Hematopoietic multipotent progenitor cell treated with erythropoietin and hydrocortisone succinate and interleukin-3 and kit ligand, for 17 days (in vitro differentiated cells): ENCODE measurements at regions not wholly inside any gene's neighbourhood (a gene's known extent, or its start where the extent isn't known, plus 50 kb on each side); places are given as distances from the start of the nearest gene placed in this dataset.

ENCODE experiments used
- DNase-seq: peaks from one replicate; pipeline ENCODE4 v3.0.0-alpha.2; 2015; ENCODE audit warnings: low spot score

DNA sequence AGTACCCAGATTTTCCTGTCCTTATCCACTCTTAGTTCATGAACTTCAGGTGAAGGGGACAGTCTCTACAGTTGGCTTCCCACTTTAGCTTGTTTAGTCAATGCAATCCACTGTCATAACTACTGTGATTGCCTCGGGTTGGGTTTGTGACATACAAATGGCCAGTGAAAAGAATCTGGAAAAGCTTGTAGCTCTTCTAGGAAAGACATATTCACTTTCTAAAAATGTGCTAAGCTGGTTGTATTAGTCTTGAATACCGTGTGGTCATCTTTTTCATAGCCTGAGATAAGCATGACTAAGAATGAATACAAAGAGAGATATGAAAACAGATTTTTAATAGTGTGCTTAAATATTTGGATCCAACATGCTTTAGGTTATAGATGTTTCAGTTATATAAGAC is 1443.5 kb upstream of the IGFBP7 start:
- no peak for DNase-seq

DNA sequence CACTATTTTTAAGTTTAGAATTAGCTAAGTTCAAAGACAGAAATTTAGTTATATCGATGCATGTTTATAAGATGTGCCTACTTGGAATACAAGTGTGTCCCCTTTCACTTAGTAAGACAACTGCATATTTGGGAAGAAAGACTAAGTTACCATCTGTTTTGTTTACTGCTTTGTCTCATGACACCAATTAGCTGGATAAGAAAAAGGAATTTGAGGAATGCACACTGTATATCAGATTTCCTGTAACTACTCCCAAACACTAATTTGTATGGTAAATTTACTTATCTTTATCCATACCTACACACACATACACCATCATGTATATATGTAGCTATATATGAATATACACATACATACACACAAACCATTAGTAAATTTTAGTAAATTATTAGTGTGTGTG is 1442.8 kb upstream of the IGFBP7 start:
- no peak for DNase-seq

DNA sequence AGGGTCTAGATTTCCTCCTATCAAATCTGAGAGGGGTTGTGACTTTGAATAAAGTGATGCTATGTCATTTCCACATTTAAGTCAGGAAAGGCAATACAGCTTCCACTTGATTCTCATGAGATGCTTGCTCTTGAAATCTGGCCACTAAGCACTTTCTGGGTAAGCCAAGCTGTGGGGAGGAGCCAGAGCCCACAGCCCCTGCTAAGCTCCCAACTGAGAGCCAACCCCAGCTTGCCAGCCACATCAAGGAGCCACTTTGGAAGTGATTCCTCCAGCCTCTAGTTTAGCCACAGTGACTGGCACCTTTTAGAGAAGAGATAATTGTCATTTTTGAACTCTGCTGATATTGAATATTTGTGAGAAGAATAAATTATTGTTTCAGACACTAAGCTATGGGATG is 1441.5 kb upstream of the IGFBP7 start:
- no peak for DNase-seq

DNA sequence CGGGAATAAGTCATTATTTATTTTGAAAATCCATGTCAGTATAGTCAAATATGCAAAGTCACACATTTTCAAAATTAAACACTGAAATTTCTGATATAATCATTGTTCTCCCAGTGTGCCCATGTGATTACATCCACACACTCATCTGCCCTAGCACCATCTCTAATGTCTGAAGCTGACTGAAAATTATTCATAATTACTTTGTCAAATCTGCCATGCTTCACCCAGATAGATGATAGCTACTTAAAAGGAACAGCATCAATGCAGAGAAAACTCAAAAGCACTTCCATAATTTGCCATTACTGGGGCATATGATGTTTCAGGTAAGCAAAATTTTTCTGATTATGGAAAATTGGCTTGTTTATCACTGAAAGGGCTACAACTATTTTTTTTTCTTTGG is 1433.3 kb upstream of the IGFBP7 start:
- DNase-seq = no peak

DNA sequence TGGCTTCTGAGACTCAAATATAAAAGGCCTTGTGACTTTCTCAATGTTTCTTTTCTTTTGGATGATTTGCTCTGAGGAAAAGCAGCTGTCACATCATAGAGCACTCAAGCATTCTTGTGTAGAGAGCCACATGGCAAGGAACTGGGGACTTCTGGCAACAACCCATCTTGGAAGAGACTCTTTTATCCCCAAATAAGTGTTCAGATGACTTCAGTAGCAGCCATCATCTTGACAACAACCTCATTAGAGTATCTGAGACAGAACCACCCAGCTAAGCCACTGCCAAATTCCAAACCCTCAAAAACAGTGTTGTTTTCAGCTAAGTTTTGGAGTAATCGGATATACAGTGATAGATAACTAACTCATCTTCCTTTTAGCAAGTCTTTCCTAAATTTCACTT is 1431.7 kb upstream of the IGFBP7 start:
- no peak for DNase-seq

DNA sequence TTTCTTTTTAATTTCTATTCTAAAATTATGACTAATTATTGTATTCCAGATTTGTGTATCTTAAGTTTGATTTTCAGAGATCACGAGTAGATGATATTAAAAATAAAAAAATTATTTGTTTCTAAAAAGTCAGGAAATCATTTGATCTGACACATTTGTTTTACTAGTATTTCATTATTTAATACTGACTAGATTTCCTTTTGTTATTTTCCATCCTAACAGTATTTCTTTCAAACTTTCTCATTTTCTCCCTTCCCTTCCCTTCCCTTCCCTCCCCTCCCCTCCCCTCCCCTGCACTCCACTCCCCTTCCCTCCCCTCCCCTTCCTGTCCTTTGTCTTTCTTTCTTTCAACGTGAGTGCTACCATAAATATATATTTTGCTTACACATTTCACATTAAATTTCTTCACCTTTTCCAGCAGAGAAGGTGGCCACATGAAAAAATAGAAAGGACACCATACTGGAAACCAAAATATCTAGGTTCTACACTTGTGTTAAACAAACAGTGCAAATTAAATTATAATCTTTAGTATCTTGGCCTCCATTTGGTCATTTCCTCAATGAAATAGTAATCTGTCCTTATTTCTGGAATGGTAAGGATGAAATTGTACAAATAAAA is 1412.7 kb upstream of the IGFBP7 start:
- DNase-seq = no peak

DNA sequence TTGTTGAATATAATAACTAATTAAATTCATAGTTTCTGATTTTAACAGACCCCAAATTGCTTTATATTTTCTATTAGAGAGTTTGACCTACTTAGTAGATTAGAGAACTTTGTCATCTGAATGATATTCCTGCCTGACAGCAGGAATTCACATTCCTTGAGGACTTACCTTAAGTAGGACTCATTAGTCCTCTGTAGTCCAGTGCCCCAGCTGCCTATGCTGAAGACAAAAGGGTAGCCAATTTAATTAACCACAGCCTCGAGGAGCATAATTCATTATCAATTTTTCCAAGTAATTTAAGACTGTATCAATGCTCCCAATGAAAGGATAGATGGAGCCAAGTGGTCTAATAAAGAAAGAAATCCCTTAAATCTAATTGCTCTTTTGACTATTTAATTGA is 1405.0 kb upstream of the IGFBP7 start:
- DNase-seq = no peak

DNA sequence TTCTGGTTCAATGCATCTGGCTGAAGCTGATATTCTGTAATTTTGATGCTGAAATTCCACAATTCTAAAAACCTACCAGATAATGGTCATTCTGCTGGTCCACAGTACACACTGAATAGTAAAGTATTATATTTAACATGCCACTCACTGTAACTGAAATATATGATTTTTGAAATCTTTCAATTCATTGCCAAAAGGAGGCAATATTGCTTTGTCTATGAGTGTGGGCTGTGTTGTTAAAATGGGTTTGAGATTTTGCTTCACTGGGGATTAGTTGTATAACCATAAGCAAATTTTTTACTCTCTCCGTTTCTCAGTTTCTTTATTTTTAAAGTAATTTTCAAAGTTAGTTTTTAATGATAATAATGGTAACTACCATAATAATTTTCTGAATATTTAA is 1404.1 kb upstream of the IGFBP7 start:
- DNase-seq = no peak

DNA sequence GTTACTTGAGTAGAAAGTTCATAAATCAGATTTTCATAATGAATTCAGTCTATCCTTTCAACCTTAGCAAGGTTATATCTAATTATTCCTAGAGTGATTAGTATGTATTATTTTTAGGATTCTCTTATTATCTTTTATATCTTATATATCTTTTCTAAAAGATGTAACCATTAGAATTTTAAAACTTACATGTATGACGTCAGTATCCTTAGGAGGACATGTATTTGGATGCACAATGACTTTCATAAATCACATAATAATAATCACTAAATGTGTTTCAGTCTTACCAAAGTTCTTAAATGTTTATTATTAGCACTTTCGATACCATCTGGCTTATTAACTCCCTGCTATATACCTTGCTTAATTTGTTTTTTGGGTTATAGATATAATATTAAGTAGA is 1400.5 kb upstream of the IGFBP7 start:
- DNase-seq = no peak

DNA sequence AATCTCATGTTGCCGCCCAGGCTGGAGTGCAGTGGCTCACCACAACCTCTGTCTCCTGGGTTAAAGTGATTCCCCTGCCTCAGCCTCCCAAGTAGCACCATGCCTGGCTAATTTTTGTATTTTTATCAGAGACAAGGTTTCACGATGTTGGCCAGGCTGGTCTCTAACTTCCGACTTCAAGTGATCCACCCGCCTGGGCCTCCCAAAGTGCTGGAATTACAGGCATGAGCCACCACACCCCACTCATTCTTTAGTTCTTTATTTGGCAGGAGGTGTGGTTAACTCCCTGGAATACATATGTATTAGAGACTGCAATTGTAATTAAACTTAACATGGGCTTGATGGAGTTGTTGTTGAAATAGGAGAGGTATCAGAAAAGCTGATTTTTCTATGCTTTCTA is 1396.9 kb upstream of the IGFBP7 start:
- no peak for DNase-seq

DNA sequence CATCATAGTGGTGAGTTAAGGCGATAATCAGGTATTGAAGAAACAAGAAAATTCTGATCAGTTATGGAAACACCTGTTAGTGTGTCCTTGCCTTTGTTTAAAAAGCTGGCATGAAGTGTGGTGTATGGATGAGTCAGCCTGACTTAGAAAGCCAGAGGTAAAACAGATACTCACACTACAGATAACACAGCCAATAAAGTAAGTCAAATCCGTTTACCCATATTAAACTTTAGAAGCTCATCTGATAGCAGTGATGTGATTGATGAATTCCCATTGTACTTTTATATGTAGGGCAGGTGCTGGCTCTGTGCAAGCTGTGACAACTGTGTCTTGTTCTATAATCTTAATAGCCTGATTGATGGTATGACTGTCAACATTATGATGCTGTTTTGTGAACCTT is 1392.7 kb upstream of the IGFBP7 start:
- no peak for DNase-seq

DNA sequence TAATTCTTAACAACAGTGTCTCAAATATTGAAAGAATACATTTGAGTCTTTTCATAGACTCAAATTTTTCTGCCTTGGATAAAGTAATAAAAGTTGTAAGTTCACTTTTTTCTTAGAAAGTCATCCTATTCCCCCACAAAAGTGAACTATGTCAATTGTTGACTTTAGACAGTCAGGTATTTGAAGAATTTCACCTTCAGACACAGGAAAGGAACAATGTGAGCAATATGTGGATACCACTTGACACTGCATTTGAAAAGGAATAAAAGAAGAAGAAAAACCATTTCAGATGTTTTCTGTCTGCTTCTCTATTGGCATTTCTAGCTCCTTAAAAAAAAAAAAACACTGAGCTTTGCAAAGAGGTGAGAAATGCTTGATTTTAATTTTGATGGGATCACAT is 1389.0 kb upstream of the IGFBP7 start:
- DNase-seq = no peak

DNA sequence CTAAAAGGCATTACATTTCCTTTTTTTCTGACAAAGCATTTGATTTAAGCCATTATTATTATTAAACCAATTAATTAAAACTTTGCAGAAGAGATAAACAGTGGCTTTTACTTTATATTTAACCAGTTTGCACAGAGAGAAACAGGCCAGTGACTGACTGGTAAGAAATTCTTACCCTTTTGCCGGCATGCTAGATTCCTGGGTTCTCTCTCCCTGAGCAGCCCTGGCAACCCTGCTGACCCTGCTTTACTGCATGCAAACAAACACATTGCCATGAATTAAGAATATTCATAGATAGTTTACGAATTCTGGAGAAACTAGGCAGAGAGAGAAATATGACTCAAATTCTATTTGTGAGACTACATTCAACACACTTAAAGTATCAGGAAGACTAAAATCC is 1381.4 kb upstream of the IGFBP7 start:
- no peak for DNase-seq

DNA sequence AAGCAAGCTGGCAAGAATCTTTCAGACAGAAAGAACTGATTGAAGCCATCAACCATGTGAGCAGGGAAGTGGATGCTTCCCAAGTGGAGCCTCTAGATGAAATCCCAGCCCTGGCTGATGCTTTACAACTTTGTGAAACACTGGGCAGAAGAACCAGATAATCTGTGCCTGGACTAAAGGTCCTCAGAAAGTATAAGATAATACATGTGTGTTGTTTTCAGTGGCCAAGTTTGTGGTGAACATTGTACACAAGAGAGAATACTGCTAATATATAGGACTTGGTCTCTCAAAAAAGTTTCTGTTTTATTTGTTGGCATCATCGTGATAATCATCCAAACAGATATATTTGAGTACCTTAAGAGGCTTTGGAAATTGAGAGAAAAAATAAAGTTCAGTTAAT is 1367.8 kb upstream of the IGFBP7 start:
- DNase-seq = no peak

DNA sequence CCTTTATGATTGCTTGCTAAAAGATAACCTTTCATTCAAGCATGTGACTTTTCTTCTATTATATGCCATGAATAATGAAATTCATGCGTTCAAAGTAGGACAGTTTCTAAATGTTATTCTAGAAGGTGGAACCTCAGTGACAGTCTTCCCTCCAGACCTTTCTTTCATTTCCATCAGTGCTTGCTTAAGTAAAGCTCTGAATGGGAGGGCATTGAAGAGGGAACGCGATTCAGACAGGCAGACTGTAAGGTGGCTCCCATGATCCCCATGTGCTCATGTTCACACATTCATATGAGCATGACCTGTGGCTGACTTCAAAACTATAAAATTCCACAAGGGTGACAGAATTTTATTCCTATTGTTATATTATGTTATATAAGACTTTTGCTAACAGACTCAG is 1367.3 kb upstream of the IGFBP7 start:
- DNase-seq = no peak

DNA sequence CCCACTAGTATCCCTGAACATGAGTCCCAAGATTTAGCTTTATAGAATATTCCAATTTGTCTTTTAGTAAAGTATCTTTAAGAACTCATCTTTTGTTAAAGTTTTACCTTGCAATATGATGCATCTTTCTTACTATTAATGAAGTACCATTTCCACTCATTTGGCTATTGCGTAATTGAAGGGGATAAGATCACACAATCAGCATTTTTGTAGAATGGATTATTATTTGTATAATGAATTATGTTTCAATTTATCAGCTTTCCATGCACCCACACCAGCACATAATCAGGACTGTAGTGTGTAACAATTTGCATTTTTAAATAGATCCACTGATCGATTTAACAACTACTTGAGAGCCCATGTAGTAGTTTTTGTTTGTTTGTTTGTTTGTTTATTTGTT is 1364.9 kb upstream of the IGFBP7 start:
- no peak for DNase-seq

DNA sequence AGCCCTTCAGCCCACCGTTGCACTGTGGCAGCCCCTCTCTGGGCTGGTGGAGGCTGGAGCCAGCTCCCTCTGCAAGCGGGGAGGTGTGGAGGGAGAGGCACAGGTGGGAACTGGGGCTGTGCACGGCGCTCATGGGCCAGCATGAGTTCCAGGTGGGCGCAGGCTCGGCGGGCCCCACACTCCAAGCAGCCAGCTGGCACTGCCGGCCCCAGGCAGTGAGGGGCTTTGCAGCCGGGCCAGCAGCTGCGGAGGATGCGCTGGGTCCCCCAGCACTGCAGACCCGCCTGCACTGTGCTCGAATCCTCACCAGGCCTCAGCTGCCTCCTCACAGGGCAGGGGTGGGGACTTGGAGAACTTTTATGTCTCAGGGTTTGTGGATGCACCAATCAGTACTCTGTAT is 1354.8 kb upstream of the IGFBP7 start:
- no peak for DNase-seq

DNA sequence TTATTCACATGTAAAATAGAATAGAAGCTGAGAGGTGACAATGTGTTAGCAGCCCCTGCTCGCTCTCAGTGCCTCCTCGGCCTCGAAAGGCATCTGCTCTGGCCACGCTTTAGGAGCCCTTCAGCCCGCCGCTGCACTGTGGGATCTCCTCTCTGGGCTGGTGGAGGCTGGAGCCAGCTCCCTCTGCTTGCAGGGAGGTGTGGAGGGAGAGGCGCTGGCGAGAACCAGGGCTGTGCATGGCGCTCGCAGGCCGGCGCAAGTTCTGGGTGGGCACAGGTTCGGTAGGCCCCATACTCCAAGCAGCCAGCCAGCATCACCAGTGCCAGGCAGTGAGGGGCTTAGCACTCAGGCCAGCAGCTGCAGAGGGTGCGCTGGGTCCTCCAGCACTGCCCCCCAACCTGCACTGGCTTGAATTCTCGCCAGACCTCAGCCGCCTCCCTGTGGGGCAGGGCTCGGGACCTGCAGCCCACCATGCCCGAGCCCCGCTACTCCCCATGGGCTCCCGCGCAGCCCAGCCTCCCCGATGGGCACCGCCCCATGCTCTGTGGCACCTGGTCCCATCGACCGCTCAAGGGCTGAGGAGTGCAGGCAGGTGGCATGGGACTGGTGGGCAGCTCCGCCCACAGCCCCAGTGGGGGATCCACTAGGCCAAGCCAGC is 1346.7 kb upstream of the IGFBP7 start:
- no peak for DNase-seq

DNA sequence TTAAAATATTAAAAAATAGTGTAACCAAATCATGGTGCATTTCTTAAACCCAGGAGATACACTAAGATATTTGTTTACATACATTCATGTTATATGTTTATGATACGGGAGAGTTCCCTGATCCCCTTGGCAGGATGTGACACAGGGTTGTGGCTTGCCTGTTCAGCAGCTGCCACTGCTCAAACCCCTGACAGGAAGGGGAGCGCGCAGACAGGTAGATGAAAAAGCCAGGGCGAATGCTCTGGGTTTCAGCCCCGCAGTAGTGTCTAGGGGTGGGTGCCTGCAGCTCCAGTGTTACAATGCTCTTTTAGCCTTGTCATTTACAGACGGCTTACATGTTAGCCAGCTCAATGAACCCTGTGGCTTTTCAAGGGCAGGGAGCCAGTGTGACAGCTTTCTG is 1343.8 kb upstream of the IGFBP7 start:
- no peak for DNase-seq

DNA sequence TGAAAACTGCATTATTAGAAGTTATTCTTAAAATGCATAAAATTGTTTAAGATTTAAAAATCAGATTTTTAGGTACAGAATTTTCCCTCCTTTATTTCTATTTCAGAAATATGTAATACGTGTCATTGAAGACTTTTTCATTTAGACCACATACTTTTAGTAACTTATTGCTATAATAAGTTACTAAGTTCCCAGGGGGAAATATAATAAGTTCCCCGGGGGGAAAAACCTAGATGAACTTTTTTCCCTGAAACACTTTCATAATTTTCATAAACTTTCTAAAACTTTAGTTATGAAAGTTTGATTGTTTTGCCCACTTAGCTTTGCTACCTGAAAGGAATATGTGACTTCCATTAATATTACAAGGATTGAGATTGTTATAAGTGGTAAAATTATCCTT is 1341.5 kb upstream of the IGFBP7 start:
- no peak for DNase-seq

DNA sequence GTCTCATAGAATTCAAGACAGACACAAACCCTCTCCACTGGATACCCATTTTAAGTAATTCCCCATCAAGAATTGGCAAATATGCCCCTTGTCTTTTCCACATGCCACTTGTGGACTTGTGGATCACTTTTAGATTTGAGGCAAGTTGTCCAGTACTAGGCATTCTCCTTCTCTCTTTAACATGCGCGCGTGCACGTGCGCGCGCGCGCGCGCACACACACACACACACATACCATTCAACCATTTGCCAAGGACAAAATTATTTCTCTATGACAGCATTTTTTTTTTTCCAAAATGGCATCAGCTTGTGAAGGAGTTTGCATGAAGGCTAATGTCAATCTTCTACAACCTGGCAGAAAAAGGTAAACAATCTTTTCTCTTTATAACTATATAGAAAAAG is 1325.7 kb upstream of the IGFBP7 start:
- no peak for DNase-seq

DNA sequence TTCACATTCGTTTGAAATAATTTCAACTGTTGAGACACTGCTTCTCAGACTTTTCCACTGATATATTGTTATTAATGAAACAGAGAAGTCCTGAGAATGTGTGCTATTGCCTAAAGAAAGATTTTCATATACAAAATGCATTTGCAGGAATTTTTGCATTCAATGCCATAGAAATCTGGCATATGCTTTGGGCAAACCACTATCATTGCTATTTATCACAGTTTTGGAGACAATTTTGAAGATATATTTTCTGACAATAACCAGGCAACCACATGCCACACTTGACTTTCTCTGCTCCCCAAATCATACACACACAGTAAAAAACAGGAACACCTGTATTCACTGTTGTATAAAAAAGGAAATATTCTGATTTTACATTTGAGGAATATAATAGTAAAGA is 1303.7 kb upstream of the IGFBP7 start:
- no peak for DNase-seq

DNA sequence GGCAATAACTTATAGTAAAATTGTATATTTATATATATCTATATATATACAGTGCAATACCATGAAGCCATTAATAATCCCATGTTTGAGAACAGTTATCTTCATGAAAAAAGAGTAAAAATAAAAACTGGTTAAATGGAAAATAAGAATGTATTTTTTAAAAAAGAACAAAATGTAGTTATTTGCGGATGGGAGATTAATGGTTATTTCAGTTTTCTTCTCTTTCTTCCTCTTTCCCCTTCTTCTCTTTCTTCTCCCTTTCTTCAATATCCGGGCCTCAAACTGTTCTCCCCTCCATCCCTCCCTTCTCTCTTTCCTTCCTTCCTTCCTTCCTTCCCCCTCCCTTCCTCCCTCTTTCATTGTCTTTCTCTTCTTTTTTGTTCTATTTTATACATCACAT is 1301.7 kb upstream of the IGFBP7 start:
- DNase-seq = no peak

DNA sequence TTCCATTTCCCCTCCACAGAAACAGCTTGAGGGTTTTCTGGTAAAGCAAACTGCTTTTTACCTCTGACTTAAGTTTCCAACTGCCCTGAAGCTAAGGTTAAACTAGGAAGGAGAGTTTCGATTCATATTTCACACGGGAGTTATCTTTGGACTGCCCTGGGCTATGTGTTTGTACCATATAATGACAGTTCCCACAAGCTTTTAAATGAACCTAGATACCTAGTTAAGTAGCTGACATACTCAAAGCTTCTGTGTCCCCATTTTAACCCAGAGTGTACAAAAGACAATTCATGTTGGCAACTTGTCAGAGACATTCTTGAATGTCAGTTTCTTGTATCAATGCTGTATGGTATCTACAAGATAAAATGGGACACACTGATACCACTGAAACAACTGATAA is 1296.6 kb upstream of the IGFBP7 start:
- no peak for DNase-seq

DNA sequence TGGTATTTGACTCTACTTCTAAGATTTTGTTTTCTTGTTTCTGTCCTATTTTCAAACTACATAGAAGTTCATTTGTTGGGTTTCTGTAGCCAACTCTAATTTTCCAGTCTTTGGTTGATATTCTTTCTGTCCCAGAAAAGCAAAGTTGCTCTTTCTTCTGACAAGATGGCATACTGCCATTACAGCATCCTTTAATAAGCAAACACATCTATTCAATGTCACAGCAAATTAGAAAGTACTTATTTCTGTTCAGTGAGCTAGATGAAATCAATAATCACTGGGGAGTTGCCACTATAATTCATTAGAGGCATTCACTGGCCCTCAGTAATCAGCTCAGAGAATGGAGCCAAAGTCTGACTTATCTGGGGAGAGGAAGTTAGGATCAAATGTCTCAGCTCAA is 1258.0 kb upstream of the IGFBP7 start:
- no peak for DNase-seq
